ENCODE measurements at regions not wholly inside any gene's neighbourhood (a gene's known extent, or its start where the extent isn't known, plus 50 kb on each side); places are given as distances from the start of the nearest gene placed in this dataset.

GRCh38 chr2:184125867-184126266 is 472.5 kb upstream of the ZNF804A start:
- dilution Hi-C loops (cut with MboI; ENCODE audit: extremely low pct_ligation_motif_present, low sequenced_read_pairs) (no loop called here), intact Hi-C loops (cut with micrococcal nuclease) (no loop called here)
- CTCF ChIA-PET, result no interaction called here
- Histone ChIP-seq H3K27ac (ENCODE audit: insufficient read depth, low read depth, low read length) (no peak overlapping the region), H3K27me3 (ENCODE audit: control insufficient read depth in 2 of 2, insufficient read depth in 2 of 2, low read length in 2 of 2) (no peaks in the 10 kb centered on the region), H3K4me1 (ENCODE audit: control insufficient read depth, extremely low read depth, insufficient read depth, low read length) (no peaks in the 10 kb centered on the region), H3K4me3 (replicated peaks in 1 of 3; ENCODE audit: insufficient read depth in 1 of 3, low read depth in 1 of 3, low read length in 3 of 3) (no peak overlapping the region), H3K36me3 (ENCODE audit: control insufficient read depth in 2 of 2, extremely low read depth in 1 of 2, insufficient read depth in 2 of 2, low read length in 2 of 2) (no peaks in the 10 kb centered on the region), H3K79me2 (ENCODE audit: control insufficient read depth, insufficient read depth, low read length) (no peaks in the 10 kb centered on the region), H3K4me2 (ENCODE audit: insufficient read depth, low read length) (no peak overlapping the region), H3K9me1 (replicated peaks; ENCODE audit: control insufficient read depth, extremely low read depth, insufficient read depth, low read length) (no peaks in the 10 kb centered on the region), H2AFZ (ENCODE audit: low read depth, low read length) (no peak overlapping the region), H3K9ac (replicated peaks; ENCODE audit: extremely low read depth, insufficient read depth, low read length) (no peak overlapping the region), H3K9me3 (replicated peaks; ENCODE audit: control insufficient read depth, insufficient read depth, low read length) (no peaks in the 10 kb centered on the region), H4K20me1 (replicated peaks; ENCODE audit: control insufficient read depth, extremely low read depth, insufficient read depth, low read length) (no peaks in the 10 kb centered on the region)
- no peak for DNase-seq (ENCODE audit: low read depth, low spot score)
- POLR2A ChIA-PET, result no interaction called here
- FAIRE-seq, result no peak
- no TSS peak for BruUV-seq (replicated peaks)
- TF ChIP-seq JUN (IDR thresholded peaks at IDR 0.05; ENCODE audit: borderline replicate concordance, insufficient read depth, insufficient read length, low read depth), result no peak
- TF ChIP-seq CTCF (IDR thresholded peaks at IDR 0.05; ENCODE audit: extremely low read depth in 1 of 2, insufficient read depth in 1 of 2, low read depth in 1 of 2, low read length in 2 of 2), result no peak
- TF ChIP-seq MAX (IDR thresholded peaks at IDR 0.05; ENCODE audit: insufficient read depth, insufficient read length), result no peak
- no peak for TF ChIP-seq POLR2AphosphoS5 (IDR thresholded peaks at IDR 0.05; ENCODE audit: insufficient read depth, low read depth, low read length)
- TF ChIP-seq EZH2 (IDR thresholded peaks at IDR 0.05; ENCODE audit: borderline replicate concordance, low read depth, low read length, severe bottlenecking), result no peak
- TF ChIP-seq MYC (IDR thresholded peaks at IDR 0.05; ENCODE audit: low read depth, low read length), result no peak
- TF ChIP-seq GATA2 (IDR thresholded peaks at IDR 0.05; ENCODE audit: insufficient read depth, insufficient read length, low read depth, low read length), result no peak
- TF ChIP-seq FOS (IDR thresholded peaks at IDR 0.05; ENCODE audit: borderline replicate concordance, insufficient read depth, low read length), result no peak
- TF ChIP-seq POLR2A (IDR thresholded peaks at IDR 0.05; ENCODE audit: low read depth, low read length), result no peak

Measured in endothelial cell of umbilical vein (primary cell).